GM19328 (cell line): ENCODE measurements at regions not wholly inside any gene's neighbourhood (a gene's known extent, or its start where the extent isn't known, plus 50 kb on each side); places are given as distances from the start of the nearest gene placed in this dataset.

Source experiments
- ATAC-seq: cut with Tn5 transposase; IDR thresholded peaks from one replicate; pipeline ENCODE4 v1.9.1; 2021; ENCODE audit warnings: mild to moderate bottlenecking, moderate library complexity; ENCODE audit not compliant: unreplicated experiment

DNA sequence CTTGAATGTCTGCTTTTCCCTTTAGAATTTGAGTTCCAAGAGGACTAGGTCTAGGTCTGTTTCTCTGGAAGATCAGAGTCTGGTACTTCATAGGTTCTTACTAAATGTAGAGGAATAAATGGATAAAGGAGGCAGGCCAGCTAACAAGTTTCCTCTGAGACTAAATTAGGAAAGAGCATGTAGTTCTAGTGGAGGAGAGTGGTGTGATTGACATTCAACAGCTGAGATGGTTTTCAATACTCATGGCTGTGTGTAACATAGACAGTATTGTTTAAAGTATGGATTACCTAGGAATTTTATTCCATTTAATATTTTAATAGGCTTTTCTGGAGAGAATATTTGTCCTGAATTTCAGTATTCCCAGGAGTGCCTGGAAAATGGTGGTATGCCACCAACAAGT, 364.7 kb downstream of the METTL15 start:
- ATAC-seq = no peak

DNA sequence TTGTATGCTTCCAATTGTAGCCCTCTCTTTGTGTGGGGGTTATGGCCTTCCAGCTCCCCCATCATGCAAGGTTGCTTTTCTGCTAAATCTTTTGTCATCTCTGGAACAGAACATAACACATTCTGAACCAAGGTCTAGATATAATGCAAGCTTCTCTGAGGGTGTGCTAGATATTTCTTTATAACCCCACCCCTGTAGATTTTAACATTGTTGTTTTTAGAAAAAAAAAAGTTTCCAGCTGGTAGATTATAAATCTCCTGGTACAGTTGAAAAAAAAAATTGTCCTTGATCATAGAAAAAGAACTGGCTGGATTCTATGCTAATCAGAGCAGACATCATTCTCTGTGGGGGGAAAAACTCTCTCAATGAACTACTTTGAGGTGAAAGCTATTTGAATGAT, 363.3 kb downstream of the METTL15 start:
- ATAC-seq = no peak

DNA sequence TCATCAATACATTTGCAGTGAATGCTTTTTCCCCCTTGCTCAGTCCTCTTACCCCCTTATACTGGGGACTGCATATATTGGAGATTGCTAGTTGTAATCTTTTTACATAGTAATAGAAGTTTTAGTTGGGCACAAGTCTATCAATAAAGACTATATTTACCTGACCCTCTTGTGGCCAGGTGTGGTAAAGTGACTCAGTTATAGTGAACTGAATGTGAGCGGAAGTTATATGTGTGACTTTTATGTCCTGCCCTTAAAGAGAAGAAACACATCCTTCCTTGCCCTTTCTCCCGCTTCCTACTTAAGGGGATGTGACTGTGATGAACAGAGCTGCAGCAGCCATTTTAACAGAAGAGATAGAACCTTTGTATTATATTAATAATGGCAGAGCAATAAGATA, 362.0 kb downstream of the METTL15 start:
- no peak for ATAC-seq

GRCh38 chr11:28466506-28466905, 358.3 kb downstream of the METTL15 start:
- ATAC-seq = no peak

DNA sequence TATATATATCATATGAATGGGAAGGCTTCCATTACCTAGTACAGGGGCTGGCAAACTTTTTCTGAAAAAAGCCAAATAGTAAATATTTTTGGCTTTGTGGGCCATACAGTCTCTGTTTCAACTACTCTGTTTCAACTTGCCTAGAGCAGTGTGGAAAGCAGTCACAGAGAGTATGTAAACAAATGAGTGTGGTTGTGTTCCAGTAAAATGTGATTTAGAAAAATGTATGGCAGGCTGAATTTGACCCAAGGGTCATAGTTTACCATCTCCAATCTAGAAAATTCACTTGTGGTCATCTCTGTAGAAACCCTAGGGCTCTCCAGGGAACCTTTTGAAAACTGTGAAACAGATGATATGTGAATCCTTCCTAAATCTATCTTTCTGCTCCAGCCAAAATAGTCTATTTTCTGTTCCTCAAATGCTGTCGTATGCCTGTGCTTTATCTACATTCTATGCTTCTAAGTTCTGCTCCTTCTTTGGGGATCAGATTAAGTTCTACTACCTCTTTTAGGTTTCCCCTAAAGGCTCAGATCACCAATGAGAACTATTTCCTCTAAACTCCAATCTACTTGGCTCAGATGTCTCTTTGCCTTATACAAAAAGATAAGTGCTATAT, 356.2 kb downstream of the METTL15 start:
- ATAC-seq = no peak

DNA sequence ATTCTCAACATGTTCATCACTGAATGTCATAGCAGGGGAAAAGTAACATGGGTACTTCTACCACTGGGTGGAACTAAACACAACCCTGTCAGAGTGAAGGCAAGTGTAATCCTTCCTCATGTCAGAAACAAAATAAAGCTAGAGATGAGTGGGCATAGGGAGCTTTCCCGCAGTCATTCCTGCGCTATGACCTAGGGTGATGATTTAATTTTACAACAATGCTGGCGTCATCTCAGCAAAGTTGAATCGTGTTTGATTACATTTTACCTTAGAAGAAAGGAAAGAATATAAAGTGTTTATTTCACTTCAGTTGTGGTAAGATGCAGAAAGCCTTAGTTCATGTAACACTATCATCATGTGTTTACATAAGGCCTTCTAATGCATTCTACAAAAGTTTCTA, 355.6 kb downstream of the METTL15 start:
- no peak for ATAC-seq

DNA sequence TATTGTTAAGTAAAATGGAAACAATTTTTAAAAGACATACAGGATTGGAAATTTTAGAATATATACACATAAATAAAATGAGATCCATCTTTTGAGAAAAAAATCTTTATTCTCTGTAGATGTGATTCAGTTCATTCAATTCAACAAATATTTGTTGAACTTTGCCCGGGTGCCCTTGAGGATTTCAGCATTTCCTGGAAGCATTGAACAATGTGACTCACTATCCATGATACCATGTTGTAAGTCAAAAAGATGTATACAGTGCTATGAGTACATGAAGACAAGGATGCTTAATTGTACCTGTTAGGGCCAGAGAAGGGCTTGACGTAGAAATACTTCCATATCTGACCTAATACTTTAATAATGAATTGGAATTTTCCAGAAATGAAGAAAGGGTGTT, 353.7 kb downstream of the METTL15 start:
- no peak for ATAC-seq

DNA sequence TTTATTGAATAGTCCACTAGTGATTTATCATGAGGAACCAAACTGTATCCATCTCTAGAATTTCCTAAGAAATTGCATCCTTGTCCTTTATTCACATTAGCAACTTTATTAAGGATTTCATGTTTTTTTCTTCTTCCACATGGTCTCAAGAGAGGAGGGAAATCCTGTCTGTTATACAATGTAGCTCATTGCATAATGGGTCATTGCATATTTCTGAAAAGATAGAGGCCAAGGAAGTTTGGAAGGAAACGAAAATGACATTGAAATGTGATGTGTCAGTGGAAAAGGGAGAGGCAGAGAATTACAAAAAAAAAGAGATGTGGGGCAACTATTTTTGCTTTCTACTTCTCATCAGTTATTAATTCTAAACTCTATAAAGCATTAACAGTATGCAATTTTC, 353.1 kb downstream of the METTL15 start:
- no peak for ATAC-seq

DNA sequence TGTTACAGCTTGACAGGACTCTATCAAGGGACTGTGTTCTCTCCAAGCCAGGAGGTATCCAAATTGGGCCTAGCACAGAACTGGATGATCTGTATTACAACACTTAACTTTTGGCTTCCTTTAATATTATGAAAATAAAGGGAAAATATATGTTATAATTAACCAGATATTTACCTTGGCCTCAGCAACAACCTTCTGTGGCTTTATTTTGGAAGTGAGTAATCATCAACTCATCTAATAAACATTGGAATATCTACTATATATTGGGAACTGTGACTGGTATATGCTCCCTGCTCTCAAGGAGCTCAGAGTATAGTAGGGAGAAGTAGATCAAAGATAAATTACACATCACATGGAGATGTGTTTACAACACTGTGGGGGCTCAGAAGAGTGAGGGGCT, 352.2 kb downstream of the METTL15 start:
- ATAC-seq = no peak

- no peak for ATAC-seq
These were observed 351.7 kb downstream of the METTL15 start for GRCh38 chr11:28459912-28460311.

DNA sequence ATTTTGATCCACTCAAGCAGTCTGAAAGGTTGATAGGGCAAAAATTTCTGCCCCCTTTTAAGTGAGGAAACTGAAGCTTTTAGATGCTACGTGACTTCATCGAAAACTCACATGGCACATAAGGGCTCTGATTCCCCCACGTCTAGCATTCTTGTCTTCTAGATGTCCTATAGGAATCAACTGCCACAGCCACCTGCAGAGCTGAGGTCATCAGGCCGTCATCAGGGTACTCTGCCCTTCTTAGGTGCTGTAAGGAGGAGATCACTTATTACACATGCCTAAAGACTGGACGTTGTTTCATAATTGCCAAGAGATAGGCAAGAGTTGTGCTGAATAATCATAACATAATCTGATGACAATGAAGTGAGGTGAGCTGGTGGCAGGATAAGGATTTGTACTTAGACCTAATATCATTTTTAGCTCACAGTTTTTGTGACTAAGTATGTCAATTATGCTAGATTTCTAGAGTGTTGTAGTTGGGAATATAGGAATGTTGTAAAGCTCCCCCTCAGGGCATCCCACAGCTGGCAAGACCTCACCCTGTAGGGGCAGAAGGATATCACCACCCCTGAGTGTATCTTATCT, 349.4 kb downstream of the METTL15 start:
- ATAC-seq = no peak

- ATAC-seq = no peak
These were observed 340.0 kb downstream of the METTL15 start for GRCh38 chr11:28448186-28448585.

DNA sequence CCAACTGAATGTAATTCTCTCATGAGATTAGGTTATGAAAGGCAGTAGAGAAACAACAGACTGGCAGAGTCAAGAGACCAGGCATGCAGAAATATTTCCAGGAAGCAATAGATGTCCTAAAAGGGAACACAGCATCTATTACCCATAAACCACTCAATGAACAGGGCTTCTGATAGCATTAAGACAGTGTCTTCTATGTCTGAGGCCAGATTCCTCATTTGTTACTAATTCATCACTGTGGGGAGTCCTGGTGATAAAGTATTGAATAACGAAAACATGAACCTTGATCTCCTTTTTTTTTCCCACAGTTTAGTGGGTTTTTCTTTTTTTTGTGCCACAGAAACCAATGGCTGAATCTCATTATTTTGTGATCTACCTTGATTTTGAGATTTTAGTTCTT, 339.0 kb downstream of the METTL15 start:
- ATAC-seq = no peak

GRCh38 chr11:28442131-28442530, 333.9 kb downstream of the METTL15 start:
- ATAC-seq = no peak

DNA sequence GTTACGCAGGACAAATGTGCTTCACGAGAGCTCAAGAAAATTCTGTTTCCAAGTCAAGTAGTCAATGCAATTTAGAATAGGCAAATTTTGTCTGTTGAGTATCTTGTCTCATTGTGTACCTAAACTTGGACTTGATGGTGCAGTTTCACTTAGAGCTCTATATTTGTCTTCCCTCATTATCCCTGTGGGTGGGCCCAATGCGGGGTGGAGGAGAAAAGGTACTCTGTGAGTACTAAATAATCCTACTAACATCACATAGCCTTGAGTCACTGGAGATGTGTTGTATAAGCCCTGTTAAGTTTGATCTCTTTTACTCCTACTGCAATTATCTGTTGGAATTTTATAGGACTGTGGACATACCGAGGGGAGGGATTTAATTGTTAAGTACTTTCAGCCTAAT, 331.2 kb downstream of the METTL15 start:
- no peak for ATAC-seq

DNA sequence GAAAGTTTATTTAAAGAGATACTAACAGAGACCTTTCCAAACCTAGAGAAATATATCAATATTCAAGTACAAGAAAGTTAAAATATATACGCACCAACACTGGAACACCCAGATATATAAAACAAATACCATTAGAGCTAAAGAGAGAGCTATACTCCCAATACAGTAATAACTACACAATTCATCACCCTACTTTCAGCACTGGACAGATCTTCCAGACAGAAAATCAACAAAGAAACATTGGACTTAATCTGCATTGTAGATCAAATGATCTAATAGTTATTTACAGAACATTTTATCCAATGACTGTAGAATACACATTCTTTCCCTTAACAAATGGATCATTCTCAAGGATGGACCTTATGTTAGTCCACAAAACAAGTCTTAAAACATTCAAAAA, 311.9 kb downstream of the METTL15 start:
- ATAC-seq = no peak

- no peak for ATAC-seq
These were observed 309.6 kb downstream of the METTL15 start for GRCh38 chr11:28417601-28418323.

DNA sequence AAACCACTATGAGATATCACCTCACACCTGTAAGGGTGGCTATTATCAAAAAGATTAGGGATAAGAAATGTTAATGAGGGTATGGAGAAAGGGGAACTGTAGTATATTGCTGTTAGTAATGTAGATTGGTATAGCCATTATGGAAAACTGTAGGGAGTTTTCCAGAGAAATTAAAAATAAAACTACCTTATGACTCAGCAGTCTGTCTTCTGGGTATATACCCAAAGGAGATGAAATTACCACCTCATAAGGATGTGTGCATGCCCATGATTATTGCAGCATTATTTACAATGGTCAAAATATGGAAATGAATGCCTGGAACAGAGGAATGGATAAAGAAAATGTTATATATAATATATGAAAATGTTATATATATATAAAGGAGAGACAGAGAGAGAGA, 303.8 kb downstream of the METTL15 start:
- no peak for ATAC-seq

DNA sequence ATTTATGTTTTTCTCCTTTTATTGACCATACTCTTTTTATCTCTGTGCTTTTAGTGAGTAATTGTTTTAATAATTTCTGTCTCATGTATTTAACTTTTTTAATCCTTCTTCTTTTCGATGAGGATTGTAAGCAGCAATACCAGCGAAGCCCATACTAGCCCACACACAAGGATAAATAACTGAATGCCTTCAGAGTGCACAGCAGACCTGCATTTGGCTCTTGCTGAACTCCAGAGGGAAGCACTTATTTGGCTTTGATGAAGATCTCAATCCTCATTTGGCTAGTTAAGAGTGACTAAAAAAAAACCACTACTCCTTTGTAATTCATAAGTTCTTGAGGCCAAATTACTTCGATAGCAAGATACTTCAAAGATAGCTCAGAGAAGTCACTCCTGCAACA, 293.3 kb downstream of the METTL15 start:
- no peak for ATAC-seq

- no peak for ATAC-seq
These were observed 292.3 kb downstream of the METTL15 start for GRCh38 chr11:28400331-28401100.

DNA sequence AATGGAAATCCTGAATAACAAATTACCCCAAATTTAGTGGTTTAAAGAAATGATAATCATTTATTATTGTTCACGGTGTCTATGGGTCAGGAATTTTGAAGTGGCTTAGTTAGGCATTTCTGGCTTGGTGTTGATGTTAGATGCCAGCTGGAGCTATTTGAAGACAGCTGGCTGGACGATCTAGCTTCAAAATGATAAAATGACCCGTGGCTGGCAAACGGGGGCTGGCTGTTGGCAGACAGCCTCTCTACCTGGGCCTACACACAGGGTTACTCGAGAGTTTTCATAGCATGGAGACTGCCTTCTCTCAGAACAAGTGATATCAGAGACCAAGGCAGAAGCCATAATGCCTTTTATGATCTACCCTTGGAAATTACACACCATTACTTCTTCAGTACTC, 285.2 kb downstream of the METTL15 start:
- no peak for ATAC-seq

DNA sequence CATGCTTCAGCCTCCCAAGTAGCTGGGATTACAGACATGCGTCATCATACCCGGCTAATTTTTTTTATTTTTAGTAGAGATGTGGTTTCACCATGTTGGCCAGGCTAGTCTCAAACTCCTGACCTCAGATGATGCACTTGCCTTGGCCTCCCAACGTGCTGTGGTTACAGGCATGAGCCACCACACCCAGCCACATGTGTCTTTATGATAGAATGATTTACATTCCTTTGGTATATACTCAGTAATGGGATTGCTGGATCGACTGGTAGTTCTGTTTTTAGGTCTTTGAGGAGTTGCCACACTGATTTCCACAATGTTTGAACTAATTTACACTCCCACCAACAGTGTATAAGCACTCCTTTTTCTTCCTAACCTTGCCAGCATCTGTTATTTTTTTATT, 276.2 kb downstream of the METTL15 start:
- no peak for ATAC-seq
